HG02938 (cell line): ENCODE measurements at regions not wholly inside any gene's neighbourhood (a gene's known extent, or its start where the extent isn't known, plus 50 kb on each side); places are given as distances from the start of the nearest gene placed in this dataset.
A peak's percentile ranks its signal among the peaks of the same experiment; 100 is the strongest.
"Not testable (repeated sequence)": the region's sequence is repeated elsewhere in the genome, so short reads cannot be mapped to it uniquely, and the experiment has no call there.

Experiments used
- ATAC-seq: cut with Tn5 transposase; IDR thresholded peaks from one replicate; pipeline ENCODE4 v1.9.1; 2021; ENCODE audit warnings: mild to moderate bottlenecking, moderate library complexity; ENCODE audit not compliant: unreplicated experiment

- ATAC-seq: not testable (repeated sequence)
Measured at GRCh38 chr16:21363550-21364223, 85.6 kb upstream of the CRYM start.

- not testable (repeated sequence) for ATAC-seq
Measured at GRCh38 chr16:21361612-21362227, 83.6 kb upstream of the CRYM start.

- not testable (repeated sequence) for ATAC-seq
Measured at GRCh38 chr16:21361045-21361444, 83.0 kb upstream of the CRYM start.

- not testable (repeated sequence) for ATAC-seq
Measured at GRCh38 chr16:21359513-21359912, 81.4 kb upstream of the CRYM start.

- peak; percentile 51 for ATAC-seq
Measured at GRCh38 chr16:21358261-21358795, 80.2 kb upstream of the CRYM start.

DNA sequence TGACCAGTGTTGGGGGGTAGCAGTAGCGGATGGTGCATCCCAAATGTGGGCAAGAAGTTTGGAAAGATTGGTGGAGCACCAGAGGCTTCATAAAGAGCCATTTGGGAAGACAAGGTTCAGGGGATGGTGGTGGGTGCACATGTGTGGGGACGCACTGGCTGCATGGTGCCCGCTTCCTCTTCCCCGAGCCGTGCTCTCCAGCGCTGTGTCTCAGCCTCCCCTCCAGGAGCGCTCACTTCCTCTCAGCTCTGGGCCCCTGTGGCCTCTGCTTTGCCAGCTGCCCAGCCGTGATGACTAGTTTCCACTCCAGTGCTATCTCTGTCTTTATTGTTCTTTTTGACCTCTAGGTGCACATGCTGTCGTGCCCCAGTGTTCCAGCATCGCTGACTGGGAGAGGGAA is 78.2 kb upstream of the CRYM start:
- ATAC-seq: not testable (repeated sequence)

DNA sequence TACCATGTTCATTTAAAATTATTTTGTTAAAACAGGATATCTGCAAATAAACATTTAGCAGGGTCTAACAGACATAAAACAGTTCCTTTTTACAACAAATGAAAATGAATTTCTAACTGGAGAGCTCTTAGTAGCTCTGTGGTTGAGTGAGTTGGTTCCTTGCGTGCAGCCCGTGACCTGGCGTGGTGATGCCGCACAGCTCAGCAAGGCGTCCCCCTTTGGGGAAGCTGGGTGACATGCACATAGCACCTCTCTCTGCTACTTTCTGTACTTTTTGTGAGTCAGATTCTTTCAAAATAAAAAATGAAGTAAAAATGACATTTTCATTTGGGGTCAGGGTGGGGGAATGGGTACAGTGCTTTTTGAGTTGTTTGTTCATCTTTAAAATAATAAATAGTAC is 73.3 kb upstream of the CRYM start:
- ATAC-seq: not testable (repeated sequence)

DNA sequence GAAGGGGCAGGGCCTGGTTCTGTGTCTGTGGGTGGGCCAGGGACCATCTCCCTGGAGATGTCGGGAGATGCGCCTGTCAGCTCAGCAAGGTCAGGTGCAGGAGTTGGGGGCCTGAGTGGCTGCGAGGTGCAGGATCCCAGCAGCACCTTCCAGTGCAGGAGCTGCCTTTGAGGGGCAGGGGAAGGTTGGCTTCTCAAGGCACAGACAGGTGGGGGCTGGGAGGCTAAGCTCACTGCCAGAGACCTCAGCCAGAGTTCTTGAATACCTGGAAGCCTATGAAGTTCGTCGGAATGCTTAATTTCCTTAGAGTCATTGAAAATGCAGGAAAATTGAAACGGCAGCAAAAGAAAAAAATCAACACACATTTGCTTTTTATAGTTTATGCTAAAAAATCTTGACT is 72.8 kb upstream of the CRYM start:
- not testable (repeated sequence) for ATAC-seq

GRCh38 chr16:21349336-21349735 is 71.2 kb upstream of the CRYM start:
- ATAC-seq: not testable (repeated sequence)

DNA sequence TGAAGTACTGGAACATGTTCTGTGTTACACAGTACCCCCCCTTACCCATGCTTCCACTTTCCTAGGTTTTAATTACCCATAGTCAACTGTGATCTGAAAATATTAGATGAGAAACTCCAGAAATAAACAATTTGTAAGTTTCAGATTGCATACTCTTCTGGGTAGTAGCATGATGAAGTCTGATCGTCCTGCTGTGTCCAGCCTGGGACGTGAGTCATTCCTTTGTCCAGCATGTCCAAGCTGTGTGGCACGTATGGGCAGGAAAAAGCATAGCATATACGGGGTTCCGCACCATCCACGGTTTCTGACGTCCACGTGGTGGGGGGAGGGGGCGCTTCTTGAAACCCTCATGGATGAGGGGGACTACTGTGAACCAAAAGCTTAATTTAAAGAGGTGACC is 70.7 kb upstream of the CRYM start:
- ATAC-seq: not testable (repeated sequence)

- not testable (repeated sequence) for ATAC-seq
Measured at GRCh38 chr16:21347538-21347937, 69.4 kb upstream of the CRYM start.

DNA sequence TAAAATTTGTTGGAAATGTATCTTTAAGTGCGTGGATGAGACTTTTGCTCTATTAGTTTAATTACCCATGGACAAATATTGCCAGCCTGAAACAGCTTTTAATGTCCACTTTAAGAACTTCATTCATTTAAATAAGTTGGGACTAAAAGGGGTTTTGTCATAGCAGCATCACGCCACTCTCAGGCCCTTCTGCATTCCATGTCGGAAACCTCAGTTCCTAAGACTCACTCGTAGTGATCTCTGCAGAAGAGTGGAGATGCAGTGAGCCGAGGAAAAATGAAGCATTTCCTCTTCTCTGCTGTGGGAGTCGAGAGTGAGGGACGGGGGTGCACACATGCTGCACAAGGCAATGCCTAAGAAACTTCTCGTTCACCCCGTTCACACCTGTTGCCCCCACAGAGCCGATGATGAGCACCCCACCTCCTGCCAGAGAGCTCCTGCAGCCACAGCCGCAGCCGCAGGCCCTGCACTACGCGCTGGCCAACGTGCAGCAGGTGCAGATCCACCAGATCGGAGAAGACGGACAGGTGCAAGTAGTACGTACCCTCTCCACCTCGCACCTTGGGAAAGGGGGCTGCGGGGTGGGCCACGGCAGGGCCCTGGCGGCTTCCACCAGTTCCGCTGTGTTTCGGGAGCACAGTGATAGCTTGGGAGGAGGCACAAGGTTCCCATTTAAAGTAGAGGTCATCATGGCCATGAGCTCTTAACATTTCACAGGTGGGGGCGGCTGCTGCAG is 68.8 kb upstream of the CRYM start:
- not testable (repeated sequence) for ATAC-seq

DNA sequence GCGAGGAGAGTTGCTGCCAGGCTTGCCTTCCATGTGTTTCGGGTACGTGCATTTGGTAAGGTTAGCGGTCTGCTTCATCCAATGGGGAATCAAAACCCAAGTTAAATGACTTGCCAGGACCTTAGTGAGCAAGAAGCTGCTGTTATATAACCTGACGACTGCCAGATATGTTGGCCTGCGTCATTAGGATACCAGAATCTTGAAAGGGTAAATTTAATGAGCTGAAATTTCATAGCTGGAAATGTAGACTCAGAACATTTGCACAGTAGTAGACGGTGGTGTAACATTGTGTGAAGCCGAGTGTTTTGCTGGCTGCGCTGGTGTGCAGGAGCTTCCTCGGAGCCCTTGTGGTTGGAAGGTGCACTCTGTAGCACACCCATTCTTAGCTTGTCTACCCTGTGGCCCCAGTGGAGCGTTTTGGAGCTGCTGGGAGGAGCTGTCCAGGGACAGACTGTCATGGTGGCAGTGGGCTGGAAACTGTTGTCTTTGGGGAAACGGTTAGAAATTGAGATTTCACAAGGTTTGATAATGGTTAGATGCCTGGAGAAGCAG is 66.3 kb upstream of the CRYM start:
- not testable (repeated sequence) for ATAC-seq

GRCh38 chr16:21341101-21341500 is 63.0 kb upstream of the CRYM start:
- no peak for ATAC-seq

GRCh38 chr16:21339941-21340340 is 61.9 kb upstream of the CRYM start:
- ATAC-seq: no peak

DNA sequence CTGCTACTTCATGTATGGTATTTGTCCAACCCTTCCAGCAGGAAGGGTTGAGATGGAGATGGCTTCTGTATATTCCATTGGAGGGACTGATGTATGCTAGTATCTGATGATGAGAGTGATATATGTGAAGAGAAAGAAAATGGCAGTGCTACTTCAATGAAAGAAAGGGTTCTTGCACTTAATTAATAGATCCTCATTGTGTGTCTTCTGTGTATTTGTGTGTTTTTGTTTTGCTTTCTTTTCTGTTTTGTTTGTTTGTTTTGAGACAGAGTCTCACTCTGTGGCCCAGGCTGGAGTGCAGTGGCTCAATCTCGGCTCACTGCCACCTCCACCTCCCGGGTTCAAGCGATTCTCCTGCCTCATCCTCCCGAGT is 61.2 kb upstream of the CRYM start:
- ATAC-seq: no peak

GRCh38 chr16:21338537-21339268 is 60.6 kb upstream of the CRYM start:
- ATAC-seq: no peak

DNA sequence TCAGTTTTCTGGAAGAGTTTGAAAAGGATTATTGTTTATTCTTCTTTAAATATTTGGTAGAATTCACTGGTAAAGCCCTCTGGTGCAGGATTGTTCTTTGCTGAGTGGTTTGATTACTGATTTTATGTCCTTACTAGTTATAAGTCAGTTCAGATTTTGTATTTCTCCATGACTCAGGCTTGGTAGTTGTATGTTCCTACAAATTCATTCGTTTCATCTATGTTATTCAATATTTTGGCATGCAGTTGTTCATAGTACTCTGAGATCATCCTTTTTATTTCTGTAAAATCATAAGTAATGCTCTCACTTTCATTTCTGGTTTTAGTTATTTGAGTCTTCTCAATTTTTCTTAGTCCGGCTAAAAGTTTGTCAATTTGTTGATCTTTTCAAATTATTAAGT is 58.1 kb upstream of the CRYM start:
- ATAC-seq: no peak

DNA sequence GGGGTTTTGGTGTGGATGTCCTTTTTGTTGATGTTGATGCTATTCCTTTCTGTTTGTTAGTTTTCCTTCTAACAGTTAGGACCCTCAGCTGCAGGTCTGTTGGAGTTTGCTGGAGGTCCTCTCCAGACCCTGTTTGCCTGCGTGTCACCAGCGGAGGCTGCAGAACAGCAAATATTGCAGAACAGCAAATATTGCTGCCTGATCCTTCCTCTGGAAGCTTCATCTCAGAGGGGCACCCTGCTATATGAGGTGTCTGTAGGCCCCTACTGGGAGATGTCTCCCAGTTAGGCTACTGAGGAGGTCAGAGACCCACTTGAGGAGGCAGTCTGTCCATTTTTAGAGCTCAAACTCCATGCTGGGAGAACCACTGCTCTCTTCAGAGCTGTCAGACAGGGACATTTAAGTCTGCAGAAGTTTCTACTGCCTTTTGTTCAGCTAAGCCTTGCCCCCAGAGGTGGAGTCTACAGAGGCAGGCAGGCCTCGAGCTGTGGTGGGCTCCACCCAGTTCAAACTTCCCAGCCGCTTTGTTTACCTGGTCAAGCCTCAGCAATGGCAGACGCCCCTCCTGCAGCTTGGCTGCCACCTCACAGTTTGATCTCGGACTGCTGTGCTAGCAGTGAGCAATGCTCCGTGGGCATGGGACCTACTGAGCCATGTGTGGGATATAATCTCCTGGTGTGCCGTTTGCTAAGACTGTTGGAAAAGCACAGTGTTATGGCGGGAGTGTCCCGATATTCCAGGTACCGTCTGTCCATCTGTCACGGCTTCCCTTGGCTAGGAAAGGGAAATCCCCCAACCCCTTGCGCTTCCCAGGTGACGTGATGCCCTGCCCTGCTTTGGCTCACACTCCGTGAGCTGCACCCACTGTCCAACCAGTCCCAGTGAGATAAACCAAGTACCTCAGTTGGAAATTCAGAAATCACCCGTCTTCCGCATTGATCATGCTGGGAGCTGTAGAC is 56.4 kb upstream of the CRYM start:
- not testable (repeated sequence) for ATAC-seq

GRCh38 chr16:21333683-21334082 is 55.6 kb upstream of the CRYM start:
- not testable (repeated sequence) for ATAC-seq
